K562 (cell line): ENCODE measurements at regions not wholly inside any gene's neighbourhood (a gene's known extent, or its start where the extent isn't known, plus 50 kb on each side); places are given as distances from the start of the nearest gene placed in this dataset.

Source experiments
- ATAC-seq: fragments of 200-7000 bp; cut with Tn5 transposase; 3 replicates; pipeline ENCODE4 v1.9.1; 2020; ENCODE audit warnings: moderate library complexity
- BruUV-seq: library from RNA; stranded (reverse); fragments of 400-500 nt; replicated peaks from 2 replicates; lab custom pipeline; 2021; lab: Mats Ljungman, UMichigan
- CTCF ChIA-PET: fragments of 300-600 bp; formaldehyde crosslinking; extraction: SDS; loops from one replicate; lab custom pipeline; 2021; ENCODE audit warnings: low intra/inter-chr PET ratio; lab: Yijun Ruan, JAX
- POLR2A ChIA-PET: fragments of 300-600, 350-650 bp; sonication (Branson Sonifier 250); formaldehyde crosslinking; extraction: SDS; loops from one replicate; lab custom pipeline; 2021; ENCODE audit warnings: antibody characterized with exemption, inconsistent platforms; lab: Yijun Ruan, JAX
- DNase-seq, 4 experiments: peaks; one replicate each; pipeline versions ENCODE4 v3.0.0 to v3.0.0-alpha.2; 2011 to 2018; ENCODE audit warnings: low spot score in 3 of 4, mixed read lengths in 3 of 4; ENCODE audit errors: extremely low read depth in 1 of 4
- FAIRE-seq: peaks from 2 replicates; lab custom pipeline; 2011; peaks lifted over from hg19 to GRCh38; lab: Jason Lieb, UNC
- H2AFZ ChIP-seq: 2 replicates; pipeline ENCODE4 v1.6.0; 2011; ENCODE audit warnings: low read depth, low read length, control low read depth, inconsistent platforms
- H3K27ac ChIP-seq: fragments of 200-600 bp; 3 replicates; pipeline ENCODE4 v1.8.0; 2011; ENCODE audit warnings: low read depth, mild to moderate bottlenecking, control low read depth, inconsistent platforms, low read length, moderate library complexity, mixed read lengths; ENCODE audit errors: extremely low read depth
- H3K27me3 ChIP-seq, 2 experiments: fragments of 300-600 bp in 1 of 2; 2 replicates in 1 of 2; 3 replicates in 1 of 2; pipeline versions ENCODE4 v1.6.0 to v1.8.0; 2011; ENCODE audit warnings: inconsistent platforms in 2 of 2, low read length in 2 of 2, mild to moderate bottlenecking in 1 of 2, mixed read lengths in 1 of 2, moderate library complexity in 1 of 2; ENCODE audit not compliant: control insufficient read depth in 2 of 2, insufficient read depth in 2 of 2
- H3K36me3 ChIP-seq: fragments of 300-600 bp; 3 replicates; pipeline ENCODE4 v1.8.0; 2011; ENCODE audit warnings: mild to moderate bottlenecking, low read length, inconsistent platforms; ENCODE audit not compliant: control insufficient read depth, insufficient read depth
- H3K4me1 ChIP-seq, 2 experiments: fragments of 200-600 bp in 1 of 2; replicated peaks in 1 of 2; 2 replicates in 1 of 2; 3 replicates in 1 of 2; pipeline versions ENCODE4 v1.5.1 to v1.8.0; 2011; ENCODE audit warnings: inconsistent platforms in 2 of 2, low read length in 2 of 2, mild to moderate bottlenecking in 1 of 2, mixed read lengths in 1 of 2, moderate library complexity in 1 of 2; ENCODE audit not compliant: control insufficient read depth in 2 of 2, insufficient read depth in 2 of 2
- H3K4me2 ChIP-seq: 2 replicates; pipeline ENCODE4 v1.6.1; 2011; ENCODE audit warnings: low read length, control low read depth, inconsistent platforms, mixed read lengths; ENCODE audit not compliant: insufficient read depth
- H3K4me3 ChIP-seq: fragments of 200-600 bp; sonication (generic), shearing (Covaris generic); 2 replicates; pipeline ENCODE4 v1.5.1; 2016; ENCODE audit warnings: control low read depth, inconsistent platforms
- H3K79me2 ChIP-seq: fragments of 200-600 bp; 3 replicates; pipeline ENCODE4 v1.8.0; 2011; ENCODE audit warnings: low read length, inconsistent platforms; ENCODE audit not compliant: control insufficient read depth, insufficient read depth
- H3K9ac ChIP-seq, 2 experiments: 2 replicates each; pipeline versions ENCODE4 v1.6.0 to v1.6.1; 2011; ENCODE audit warnings: low read depth in 2 of 2, low read length in 2 of 2, control low read depth in 1 of 2, inconsistent platforms in 1 of 2, mild to moderate bottlenecking in 1 of 2, mixed read lengths in 1 of 2; ENCODE audit not compliant: insufficient read depth in 1 of 2
- H3K9me1 ChIP-seq: one replicate; pipeline ENCODE4 v1.6.0; 2011; ENCODE audit warnings: inconsistent platforms, mild to moderate bottlenecking, low read length, moderate library complexity; ENCODE audit not compliant: control insufficient read depth, insufficient read depth
- H3K9me3 ChIP-seq: replicated peaks from 2 replicates; pipeline ENCODE4 v1.5.1; 2011; ENCODE audit warnings: low read depth, low read length, inconsistent platforms; ENCODE audit not compliant: control insufficient read depth, insufficient read depth
- H4K20me1 ChIP-seq: replicated peaks from 2 replicates; pipeline ENCODE4 v1.6.1; 2011; ENCODE audit warnings: low read length, inconsistent platforms, mixed read lengths; ENCODE audit not compliant: control insufficient read depth, insufficient read depth
- DACH1 ChIP-seq: fragments of 450-650 bp; IDR thresholded peaks from 2 replicates; pipeline ENCODE4 v1.6.1; 2018; ENCODE audit not compliant: partially characterized antibody
- HMGN3 ChIP-seq: IDR thresholded peaks from 2 replicates; pipeline ENCODE4 v1.6.1; 2011; ENCODE audit warnings: borderline replicate concordance, low read depth, mild to moderate bottlenecking, mixed read lengths, low read length; ENCODE audit not compliant: insufficient read length; ENCODE audit errors: extremely low read depth
- MEIS2 ChIP-seq: fragments of 450-650 bp; IDR thresholded peaks from 2 replicates; pipeline ENCODE4 v1.6.1; 2014; ENCODE audit warnings: mild to moderate bottlenecking; ENCODE audit not compliant: partially characterized antibody
- NBN ChIP-seq: fragments of 450-650 bp; IDR thresholded peaks from 2 replicates; pipeline ENCODE4 v1.6.1; 2016; ENCODE audit warnings: low read depth, mild to moderate bottlenecking
- NR2C2 ChIP-seq, 2 experiments: fragments of 200-800 bp in 1 of 2; sonication (Bioruptor generic) in 1 of 2; sonication (generic) in 1 of 2; formaldehyde crosslinking in 1 of 2; IDR thresholded peaks; 2 replicates each; pipeline versions ENCODE4 v1.6.1 to v1.8.0; 2016 to 2022; ENCODE audit warnings: mild to moderate bottlenecking in 1 of 2, missing compliant biosample characterization in 1 of 2, missing genetic modification characterization in 1 of 2, missing genetic modification reagents in 1 of 2
- PHF8 ChIP-seq: fragments of 200-600 bp; sonication (generic); IDR thresholded peaks from 2 replicates; pipeline ENCODE4 v1.6.1; 2012; ENCODE audit warnings: mixed run types, mild to moderate bottlenecking, inconsistent platforms, low read length, moderate library complexity, borderline replicate concordance
- SIN3A ChIP-seq, 2 experiments: fragments of 150-350 bp in 1 of 2; IDR thresholded peaks; 2 replicates each; pipeline ENCODE4 v1.6.1; 2011 to 2016; ENCODE audit warnings: borderline replicate concordance in 2 of 2, low read depth in 2 of 2, low read length in 2 of 2, mild to moderate bottlenecking in 2 of 2, moderate library complexity in 2 of 2; ENCODE audit not compliant: control insufficient read depth in 1 of 2
- SMAD2 ChIP-seq: fragments of 150-350 bp; IDR thresholded peaks from 2 replicates; pipeline ENCODE4 v1.6.1; 2014; ENCODE audit warnings: low read depth, mild to moderate bottlenecking, low read length
- SREBF2 ChIP-seq: sonication (generic); formaldehyde crosslinking; IDR thresholded peaks from 2 replicates; pipeline ENCODE4 v1.4.0; 2020; ENCODE audit warnings: mild to moderate bottlenecking, missing genetic modification reagents
- ZNF436 ChIP-seq: fragments of 250-450, 450-650 bp; sonication (Bioruptor Pico); formaldehyde crosslinking; IDR thresholded peaks from 2 replicates; pipeline ENCODE4 v1.7.0; 2020; ENCODE audit warnings: mild to moderate bottlenecking
- WGBS: fragments of 100-300 bp; shearing (Covaris generic); methylation state at CpG from one replicate; pipeline ENCODE4 v1.1.6; 2016; ENCODE audit warnings: low coverage, mixed read lengths; ENCODE audit not compliant: insufficient coverage; ENCODE audit errors: missing lambda C conversion rate; 5-methylcytosine and 5-hydroxymethylcytosine counted together
- in situ Hi-C: fragments of 300-500 bp; cut with MboI; formaldehyde crosslinking; loops from 4 replicates; pipeline ENCODE4 v1.15.0; 2018; ENCODE audit warnings: inconsistent platforms, mixed read lengths
- intact Hi-C: fragments of 100-400 bp; cut with micrococcal nuclease; formaldehyde crosslinking; loops from 2 replicates; pipeline ENCODE4 v1.14.2; 2022
- TF ChIP-seq, protein P1 (sequence below), 2 experiments: fragments of 450-650 bp in 1 of 2; IDR thresholded peaks; 2 replicates each; pipeline ENCODE4 v1.6.1; 2011 to 2017; ENCODE audit warnings: low read depth in 2 of 2, antibody characterized with exemption in 1 of 2, borderline replicate concordance in 1 of 2, low read length in 1 of 2, mild to moderate bottlenecking in 1 of 2, mixed read lengths in 1 of 2; ENCODE audit not compliant: control insufficient read depth in 1 of 2
- TF ChIP-seq, protein P2 (sequence below): fragments of 250-450 bp; sonication (Bioruptor Pico); IDR thresholded peaks from 2 replicates; pipeline ENCODE4 v1.4.0; 2020
- TF ChIP-seq, protein P3 (sequence below), 3 experiments: fragments of 200-800 bp in 1 of 3; sonication (Bioruptor generic) in 1 of 3; sonication (generic) in 1 of 3; formaldehyde crosslinking in 1 of 3; IDR thresholded peaks; 2 replicates each; pipeline versions ENCODE4 v1.6.1 to v1.8.0; 2016 to 2022; ENCODE audit warnings: mild to moderate bottlenecking in 2 of 3, missing compliant biosample characterization in 2 of 3, missing genetic modification characterization in 2 of 3, missing genetic modification reagents in 1 of 3

DNA sequence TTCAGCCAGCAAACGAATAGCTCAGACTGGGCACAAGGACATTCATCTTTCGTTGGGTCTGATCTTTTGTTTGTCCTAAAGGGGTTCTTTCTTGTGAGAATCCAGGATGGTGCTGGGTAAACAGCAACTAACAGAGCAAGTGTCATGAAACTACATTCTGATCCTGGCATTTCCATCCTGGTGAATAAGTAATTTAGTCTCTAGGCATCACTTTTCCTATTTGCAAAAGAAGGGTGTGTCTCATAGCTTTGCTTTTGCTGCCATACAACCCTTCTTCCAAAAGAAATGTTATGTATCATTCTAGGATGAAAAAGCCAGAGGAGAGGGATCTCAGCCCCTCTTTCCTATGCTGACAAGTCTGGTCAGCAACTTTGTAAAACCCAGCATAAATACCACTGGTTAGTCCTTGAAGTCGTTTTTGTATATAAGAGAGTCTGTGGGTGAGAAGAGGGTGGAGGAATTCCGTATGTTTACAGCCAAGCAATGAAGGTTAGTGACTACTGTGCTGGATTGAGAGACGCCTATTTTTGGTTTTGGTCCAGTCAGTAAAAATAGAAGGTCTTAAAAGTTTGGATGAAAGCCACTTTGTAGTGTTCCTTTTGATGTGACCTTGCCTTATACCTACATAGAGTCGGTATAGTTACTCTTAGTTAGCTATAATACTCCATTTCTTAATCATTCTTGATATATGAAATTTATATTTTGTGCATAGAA is 88.4 kb upstream of the SLC25A13 start:
- FAIRE-seq (no peak), ATAC-seq (no peak), DNase-seq (no peak)
- Histone ChIP-seq H3K4me2 (no peak overlapping the region), H3K36me3 (no peaks in the 10 kb centered on the region), H2AFZ (no peak overlapping the region), H3K4me1 (no peaks in the 10 kb centered on the region), H4K20me1 (no peaks in the 10 kb centered on the region), H3K79me2 (no peaks in the 10 kb centered on the region), H3K9ac (no peak overlapping the region), H3K27ac (no peak overlapping the region), H3K4me3 (no peak overlapping the region), H3K9me3 (no peaks in the 10 kb centered on the region), H3K9me1 (no peaks in the 10 kb centered on the region), H3K27me3 (peaks cover 15% of the 10 kb centered on the region in 2 experiments; a peak in 4 of 5 replicates)
- BruUV-seq, result no TSS peak
- ChIA-PET CTCF (no interaction called here), POLR2A (no interaction called here)
- intact Hi-C loops, result loop anchor here (10.0 kb wide), 1 partner anchor 1435 kb away; no protein-coding TSS in a partner anchor
- in situ Hi-C loops, result no loop called here
- WGBS, result 2% methylated on average over 6 of the region's 6 CpGs
- TF ChIP-seq SMAD2 (no peak), SREBF2 (CRISPR knock-in tag) (no peak), SIN3A (IDR thresholded peaks at IDR 0.05; ENCODE audit: borderline replicate concordance in 2 of 2, control insufficient read depth in 1 of 2, low read depth in 2 of 2, low read length in 2 of 2) (no peak), DACH1 (no peak), MEIS2 (no peak), PHF8 (no peak), NBN (no peak), NR2C2 (CRISPR knock-in tag; IDR thresholded peaks at IDR 0.05) (no peak), NR2C2 (tag; IDR thresholded peaks at IDR 0.05) (no peak), ZNF436 (CRISPR knock-in tag) (no peak), HMGN3 (no peak)
- TF ChIP-seq, protein P1, sequence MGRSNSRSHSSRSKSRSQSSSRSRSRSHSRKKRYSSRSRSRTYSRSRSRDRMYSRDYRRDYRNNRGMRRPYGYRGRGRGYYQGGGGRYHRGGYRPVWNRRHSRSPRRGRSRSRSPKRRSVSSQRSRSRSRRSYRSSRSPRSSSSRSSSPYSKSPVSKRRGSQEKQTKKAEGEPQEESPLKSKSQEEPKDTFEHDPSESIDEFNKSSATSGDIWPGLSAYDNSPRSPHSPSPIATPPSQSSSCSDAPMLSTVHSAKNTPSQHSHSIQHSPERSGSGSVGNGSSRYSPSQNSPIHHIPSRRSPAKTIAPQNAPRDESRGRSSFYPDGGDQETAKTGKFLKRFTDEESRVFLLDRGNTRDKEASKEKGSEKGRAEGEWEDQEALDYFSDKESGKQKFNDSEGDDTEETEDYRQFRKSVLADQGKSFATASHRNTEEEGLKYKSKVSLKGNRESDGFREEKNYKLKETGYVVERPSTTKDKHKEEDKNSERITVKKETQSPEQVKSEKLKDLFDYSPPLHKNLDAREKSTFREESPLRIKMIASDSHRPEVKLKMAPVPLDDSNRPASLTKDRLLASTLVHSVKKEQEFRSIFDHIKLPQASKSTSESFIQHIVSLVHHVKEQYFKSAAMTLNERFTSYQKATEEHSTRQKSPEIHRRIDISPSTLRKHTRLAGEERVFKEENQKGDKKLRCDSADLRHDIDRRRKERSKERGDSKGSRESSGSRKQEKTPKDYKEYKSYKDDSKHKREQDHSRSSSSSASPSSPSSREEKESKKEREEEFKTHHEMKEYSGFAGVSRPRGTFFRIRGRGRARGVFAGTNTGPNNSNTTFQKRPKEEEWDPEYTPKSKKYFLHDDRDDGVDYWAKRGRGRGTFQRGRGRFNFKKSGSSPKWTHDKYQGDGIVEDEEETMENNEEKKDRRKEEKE (IDR thresholded peaks at IDR 0.05; ENCODE audit: borderline replicate concordance in 1 of 2, control insufficient read depth in 1 of 2, low read depth in 2 of 2, low read length in 1 of 2), result no peak
- TF ChIP-seq, protein P2, sequence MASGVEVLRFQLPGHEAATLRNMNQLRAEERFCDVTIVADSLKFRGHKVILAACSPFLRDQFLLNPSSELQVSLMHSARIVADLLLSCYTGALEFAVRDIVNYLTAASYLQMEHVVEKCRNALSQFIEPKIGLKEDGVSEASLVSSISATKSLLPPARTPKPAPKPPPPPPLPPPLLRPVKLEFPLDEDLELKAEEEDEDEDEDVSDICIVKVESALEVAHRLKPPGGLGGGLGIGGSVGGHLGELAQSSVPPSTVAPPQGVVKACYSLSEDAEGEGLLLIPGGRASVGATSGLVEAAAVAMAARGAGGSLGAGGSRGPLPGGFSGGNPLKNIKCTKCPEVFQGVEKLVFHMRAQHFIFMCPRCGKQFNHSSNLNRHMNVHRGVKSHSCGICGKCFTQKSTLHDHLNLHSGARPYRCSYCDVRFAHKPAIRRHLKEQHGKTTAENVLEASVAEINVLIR, result no peak
- TF ChIP-seq, protein P3, sequence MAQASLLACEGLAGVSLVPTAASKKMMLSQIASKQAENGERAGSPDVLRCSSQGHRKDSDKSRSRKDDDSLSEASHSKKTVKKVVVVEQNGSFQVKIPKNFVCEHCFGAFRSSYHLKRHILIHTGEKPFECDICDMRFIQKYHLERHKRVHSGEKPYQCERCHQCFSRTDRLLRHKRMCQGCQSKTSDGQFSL (CRISPR knock-in tag; IDR thresholded peaks at IDR 0.05), result no peak
- TF ChIP-seq, protein P3 (tag; IDR thresholded peaks at IDR 0.05), result no peak
